Mesendoderm (in vitro differentiated cells): ENCODE measurements at regions not wholly inside any gene's neighbourhood (a gene's known extent, or its start where the extent isn't known, plus 50 kb on each side); places are given as distances from the start of the nearest gene placed in this dataset.
A peak's percentile ranks its signal among the peaks of the same experiment; 100 is the strongest.

Experiments used
- DNase-seq: peaks from one replicate; pipeline ENCODE4 v3.0.0; 2013
- H2AK5ac ChIP-seq: 2 replicates; pipeline ENCODE4 v1.6.1; 2013; ENCODE audit warnings: low read length, inconsistent platforms
- H2BK120ac ChIP-seq: 2 replicates; pipeline ENCODE4 v1.6.1; 2013; ENCODE audit warnings: low read depth, mild to moderate bottlenecking, low read length, moderate library complexity, mixed read lengths
- H2BK15ac ChIP-seq: replicated peaks from 2 replicates; pipeline ENCODE4 v1.6.1; 2013; ENCODE audit warnings: low read depth, mild to moderate bottlenecking, moderate library complexity
- H2BK5ac ChIP-seq: 2 replicates; pipeline ENCODE4 v1.6.1; 2013; ENCODE audit warnings: low read length, inconsistent platforms
- H3K18ac ChIP-seq: 2 replicates; pipeline ENCODE4 v1.6.1; 2013; ENCODE audit warnings: mild to moderate bottlenecking, low read length, mixed read lengths
- H3K23ac ChIP-seq: one replicate; pipeline ENCODE4 v1.6.1; 2013; ENCODE audit warnings: low read length
- H3K27ac ChIP-seq: 2 replicates; pipeline ENCODE4 v1.5.1; 2013; ENCODE audit warnings: low read depth, mild to moderate bottlenecking, inconsistent platforms, low read length, moderate library complexity
- H3K27me3 ChIP-seq: 2 replicates; pipeline ENCODE4 v1.6.1; 2013; ENCODE audit warnings: low read length, control low read depth, mild to moderate bottlenecking, inconsistent platforms; ENCODE audit not compliant: insufficient read depth, poor library complexity
- H3K36me3 ChIP-seq: 2 replicates; pipeline ENCODE4 v1.6.1; 2013; ENCODE audit warnings: low read length, inconsistent platforms; ENCODE audit not compliant: control insufficient read depth, insufficient read depth
- H3K4ac ChIP-seq: one replicate; pipeline ENCODE4 v1.6.1; 2013; ENCODE audit warnings: low read depth, mild to moderate bottlenecking, low read length, moderate library complexity
- H3K4me1 ChIP-seq: 2 replicates; pipeline ENCODE4 v1.6.1; 2013; ENCODE audit warnings: low read depth, low read length, inconsistent platforms; ENCODE audit not compliant: control insufficient read depth
- H3K4me2 ChIP-seq: 2 replicates; pipeline ENCODE4 v1.6.1; 2013; ENCODE audit warnings: low read length
- H3K4me3 ChIP-seq: 2 replicates; pipeline ENCODE4 v1.5.1; 2013; ENCODE audit warnings: mild to moderate bottlenecking, low read length
- H3K56ac ChIP-seq: one replicate; pipeline ENCODE4 v1.6.1; 2013; ENCODE audit warnings: low read length
- H3K79me1 ChIP-seq: 2 replicates; pipeline ENCODE4 v1.6.1; 2013; ENCODE audit warnings: low read length, inconsistent platforms
- H3K79me2 ChIP-seq: 2 replicates; pipeline ENCODE4 v1.6.1; 2013; ENCODE audit warnings: mild to moderate bottlenecking, low read length; ENCODE audit not compliant: control insufficient read depth, insufficient read depth
- H3K9ac ChIP-seq: 2 replicates; pipeline ENCODE4 v1.6.1; 2013; ENCODE audit warnings: low read length, inconsistent platforms
- H4K5ac ChIP-seq: one replicate; pipeline ENCODE4 v1.6.1; 2013; ENCODE audit warnings: low read length
- H4K8ac ChIP-seq: one replicate; pipeline ENCODE4 v1.6.1; 2013; ENCODE audit warnings: low read depth, mild to moderate bottlenecking, control low read depth, low read length, moderate library complexity
- WGBS: extraction: QIAGEN DNeasy Blood & Tissue Kit; methylation state at CpG from one replicate; pipeline ENCODE4 v1.1.7; 2013; ENCODE audit warnings: low lambda C conversion rate, missing lambda C conversion rate; ENCODE audit not compliant: insufficient coverage; ENCODE audit errors: extremely low coverage; 5-methylcytosine and 5-hydroxymethylcytosine counted together

DNA sequence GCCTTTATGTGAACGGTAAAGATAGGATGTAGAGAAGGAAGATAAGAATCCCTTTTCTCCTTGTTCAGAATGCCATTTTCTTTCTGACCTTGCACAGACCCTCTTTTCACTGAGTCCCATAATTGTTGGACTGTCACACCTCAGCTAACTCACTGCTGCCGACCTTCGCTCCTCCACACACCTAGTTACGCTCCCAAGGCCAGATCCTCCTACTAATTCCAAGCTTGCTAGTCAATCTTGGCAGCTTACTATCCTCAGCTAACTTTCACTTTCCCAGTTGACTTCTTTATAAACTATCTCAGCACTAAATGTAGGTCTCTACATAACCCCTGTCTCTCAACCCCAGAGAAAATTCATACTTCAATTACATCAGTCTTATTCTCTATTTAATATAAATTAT, 471.8 kb upstream of the PRMT6 start:
- no CpG with 5 or more reads among the region's 4 CpGs for WGBS
- Histone ChIP-seq H4K5ac (no peak overlapping the region), H4K8ac (no peak overlapping the region), H3K79me2 (no peaks in the 10 kb centered on the region), H3K9ac (no peak overlapping the region), H3K27me3 (no peaks in the 10 kb centered on the region), H3K18ac (no peak overlapping the region), H3K56ac (no peak overlapping the region), H2BK5ac (no peak overlapping the region), H3K4me3 (no peak overlapping the region), H3K23ac (no peak overlapping the region), H3K4me1 (no peaks in the 10 kb centered on the region), H3K4ac (no peak overlapping the region), H3K36me3 (no peaks in the 10 kb centered on the region), H3K27ac (no peak overlapping the region), H2BK15ac (no peak overlapping the region), H2BK120ac (no peak overlapping the region), H3K79me1 (no peaks in the 10 kb centered on the region), H2AK5ac (no peak overlapping the region), H3K4me2 (no peak overlapping the region)
- DNase-seq: no peak

DNA sequence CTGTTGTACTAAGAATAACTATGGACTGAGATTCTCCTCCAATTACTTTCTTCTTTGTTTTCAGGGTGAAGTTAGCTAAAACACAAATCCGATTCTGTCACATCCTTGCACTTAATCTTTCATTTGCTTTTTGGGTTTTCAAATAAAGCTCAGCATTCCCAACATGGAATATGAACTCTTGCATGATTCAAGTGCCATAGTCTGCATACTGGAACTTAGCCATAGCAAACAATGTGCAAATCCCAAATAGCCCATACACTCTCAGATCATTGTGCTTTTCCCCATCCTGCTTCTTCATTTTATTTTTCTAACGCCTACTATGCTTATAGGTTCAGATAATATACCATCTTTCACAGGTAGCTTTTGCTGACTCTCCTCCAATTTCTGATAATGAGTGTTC, 455.8 kb upstream of the PRMT6 start:
- H3K4ac ChIP-seq: no peak overlapping the region
- H3K23ac ChIP-seq: no peak overlapping the region
- no peak overlapping the region for H3K27ac ChIP-seq
- H3K56ac ChIP-seq: no peak overlapping the region
- H2BK120ac ChIP-seq: no peak overlapping the region
- H2BK5ac ChIP-seq: no peak overlapping the region
- H3K4me2 ChIP-seq: no peak overlapping the region
- H3K36me3 ChIP-seq: no peaks in the 10 kb centered on the region
- no peaks in the 10 kb centered on the region for H3K27me3 ChIP-seq
- no peak overlapping the region for H4K5ac ChIP-seq
- H3K9ac ChIP-seq: no peak overlapping the region
- no peak overlapping the region for H3K18ac ChIP-seq
- DNase-seq: no peak
- H3K4me1 ChIP-seq: no peaks in the 10 kb centered on the region
- no peak overlapping the region for H2AK5ac ChIP-seq
- no peak overlapping the region for H3K4me3 ChIP-seq
- H3K79me1 ChIP-seq: no peaks in the 10 kb centered on the region
- H2BK15ac ChIP-seq: no peak overlapping the region
- no CpG with 5 or more reads among the region's 2 CpGs for WGBS
- no peaks in the 10 kb centered on the region for H3K79me2 ChIP-seq
- no peak overlapping the region for H4K8ac ChIP-seq

DNA sequence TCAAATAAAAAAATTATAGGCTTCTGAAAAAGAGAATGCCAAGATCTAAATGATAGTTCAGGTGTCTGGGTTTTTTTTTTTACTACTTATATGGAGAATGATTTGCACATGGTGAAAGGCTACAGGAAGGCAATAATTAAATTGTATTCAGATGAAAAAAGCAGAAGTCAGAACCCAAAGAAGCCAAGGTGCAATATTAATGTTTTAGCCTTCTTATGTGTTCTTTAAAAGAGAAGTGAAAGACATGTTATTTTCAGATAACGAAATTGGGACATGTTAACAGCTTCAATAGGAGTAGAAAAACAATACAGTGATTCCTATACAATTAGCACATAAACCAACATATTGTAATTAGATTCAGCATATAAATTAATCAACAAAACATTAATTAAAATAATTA, 452.9 kb upstream of the PRMT6 start:
- H3K36me3 ChIP-seq: no peaks in the 10 kb centered on the region
- H4K8ac ChIP-seq: no peak overlapping the region
- WGBS: no CpG with 5 or more reads among the region's 1 CpG
- H3K4me1 ChIP-seq: no peaks in the 10 kb centered on the region
- no peak overlapping the region for H2AK5ac ChIP-seq
- H3K27me3 ChIP-seq: no peaks in the 10 kb centered on the region
- no peaks in the 10 kb centered on the region for H3K79me2 ChIP-seq
- H3K23ac ChIP-seq: no peak overlapping the region
- no peak overlapping the region for H3K4me2 ChIP-seq
- H3K18ac ChIP-seq: no peak overlapping the region
- H3K9ac ChIP-seq: no peak overlapping the region
- H3K27ac ChIP-seq: no peak overlapping the region
- H2BK5ac ChIP-seq: no peak overlapping the region
- no peak overlapping the region for H3K4me3 ChIP-seq
- no peak for DNase-seq
- no peak overlapping the region for H2BK120ac ChIP-seq
- no peak overlapping the region for H4K5ac ChIP-seq
- H3K4ac ChIP-seq: no peak overlapping the region
- no peaks in the 10 kb centered on the region for H3K79me1 ChIP-seq
- H3K56ac ChIP-seq: no peak overlapping the region
- no peak overlapping the region for H2BK15ac ChIP-seq

DNA sequence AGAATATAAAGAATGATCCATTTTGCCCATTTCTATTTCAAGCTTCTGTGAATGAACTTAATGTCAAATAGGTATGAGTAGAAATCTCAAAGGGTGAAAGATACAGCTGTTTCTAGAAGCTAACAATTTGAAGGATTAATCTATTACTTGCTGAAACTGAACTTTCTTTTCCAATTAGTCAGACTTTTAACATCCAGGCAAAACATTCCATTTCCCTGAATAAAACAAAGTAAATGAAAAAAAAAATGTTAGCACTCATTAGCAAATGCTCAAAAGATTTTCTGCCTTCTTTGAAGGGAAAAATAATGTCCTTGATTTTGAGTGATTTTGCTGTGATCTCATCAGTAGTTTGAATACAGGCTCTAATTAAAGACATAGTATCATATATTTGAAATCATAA, 447.6 kb upstream of the PRMT6 start:
- Histone ChIP-seq H3K79me1 (no peaks in the 10 kb centered on the region), H3K4ac (no peak overlapping the region), H3K27me3 (no peaks in the 10 kb centered on the region), H3K4me3 (no peak overlapping the region), H3K79me2 (no peaks in the 10 kb centered on the region), H2AK5ac (no peak overlapping the region), H3K56ac (no peak overlapping the region), H2BK15ac (no peak overlapping the region), H3K23ac (no peak overlapping the region), H2BK5ac (no peak overlapping the region), H3K4me1 (no peaks in the 10 kb centered on the region), H4K5ac (no peak overlapping the region), H3K9ac (no peak overlapping the region), H3K36me3 (no peaks in the 10 kb centered on the region), H4K8ac (no peak overlapping the region), H3K4me2 (no peak overlapping the region), H3K27ac (no peak overlapping the region), H3K18ac (no peak overlapping the region), H2BK120ac (no peak overlapping the region)
- no peak for DNase-seq

DNA sequence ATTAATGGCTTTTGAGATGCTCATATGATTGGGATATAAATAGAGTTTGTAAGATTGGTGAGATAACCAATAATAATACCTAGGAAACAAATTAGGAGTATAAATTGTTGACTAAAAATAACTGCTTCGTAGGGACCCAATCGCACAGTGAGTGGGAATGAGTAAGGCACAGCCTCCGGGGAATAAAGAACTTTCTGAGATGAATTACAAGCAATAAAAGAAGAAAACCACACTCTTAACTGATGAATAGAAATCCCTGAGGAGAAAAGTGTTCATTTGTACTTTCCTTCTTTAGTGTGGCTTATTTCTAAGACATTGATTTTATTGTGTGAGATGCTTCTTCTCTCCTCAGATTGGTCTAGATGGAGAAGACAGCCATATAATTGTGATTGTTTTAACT, 443.4 kb upstream of the PRMT6 start:
- H4K8ac ChIP-seq: no peak overlapping the region
- H2AK5ac ChIP-seq: no peak overlapping the region
- H2BK5ac ChIP-seq: no peak overlapping the region
- H3K36me3 ChIP-seq: no peaks in the 10 kb centered on the region
- no peaks in the 10 kb centered on the region for H3K79me1 ChIP-seq
- no peak overlapping the region for H2BK15ac ChIP-seq
- no CpG with 5 or more reads among the region's 3 CpGs for WGBS
- no peak overlapping the region for H3K9ac ChIP-seq
- no peak overlapping the region for H3K56ac ChIP-seq
- no peak overlapping the region for H3K27ac ChIP-seq
- no peaks in the 10 kb centered on the region for H3K4me1 ChIP-seq
- H4K5ac ChIP-seq: no peak overlapping the region
- no peaks in the 10 kb centered on the region for H3K79me2 ChIP-seq
- H3K23ac ChIP-seq: no peak overlapping the region
- no peaks in the 10 kb centered on the region for H3K27me3 ChIP-seq
- H3K4me3 ChIP-seq: no peak overlapping the region
- no peak overlapping the region for H3K18ac ChIP-seq
- H2BK120ac ChIP-seq: no peak overlapping the region
- H3K4ac ChIP-seq: no peak overlapping the region
- DNase-seq: no peak
- H3K4me2 ChIP-seq: no peak overlapping the region

DNA sequence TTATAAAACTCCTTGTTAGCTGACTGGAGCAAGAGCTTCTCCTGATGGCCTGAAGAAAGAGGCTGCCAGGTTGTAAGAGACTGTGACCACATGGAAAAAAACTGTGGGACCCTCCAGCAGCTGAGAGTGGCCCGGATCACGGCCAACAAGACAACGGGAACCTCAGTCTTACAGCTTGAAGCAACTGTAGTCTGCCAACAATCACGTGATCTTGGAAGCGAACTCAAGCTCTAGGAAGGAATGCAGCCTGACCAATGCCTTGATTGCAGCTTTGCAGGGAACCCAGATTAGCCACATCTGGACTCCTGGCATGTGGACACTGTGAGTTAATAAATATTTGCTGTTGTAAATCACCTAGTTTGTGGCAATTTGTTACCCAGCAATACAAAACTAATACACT, 442.6 kb upstream of the PRMT6 start:
- Histone ChIP-seq H4K8ac (no peak overlapping the region), H2BK15ac (no peak overlapping the region), H3K79me1 (no peaks in the 10 kb centered on the region), H3K23ac (no peak overlapping the region), H3K27me3 (no peaks in the 10 kb centered on the region), H2BK5ac (no peak overlapping the region), H2AK5ac (no peak overlapping the region), H3K9ac (no peak overlapping the region), H3K4me1 (no peaks in the 10 kb centered on the region), H4K5ac (no peak overlapping the region), H2BK120ac (no peak overlapping the region), H3K4me3 (no peak overlapping the region), H3K18ac (no peak overlapping the region), H3K4me2 (no peak overlapping the region), H3K36me3 (no peaks in the 10 kb centered on the region), H3K4ac (no peak overlapping the region), H3K56ac (no peak overlapping the region), H3K27ac (no peak overlapping the region), H3K79me2 (no peaks in the 10 kb centered on the region)
- peak; percentile 19 for DNase-seq
- WGBS: no CpG with 5 or more reads among the region's 5 CpGs
